Lower leg skin (tissue), 3 donors: ENCODE measurements at regions not wholly inside any gene's neighbourhood (a gene's known extent, or its start where the extent isn't known, plus 50 kb on each side); places are given as distances from the start of the nearest gene placed in this dataset.

Source experiments
- POLR2A ChIP-seq, 2 donors: fragments of 450-650 bp; IDR thresholded peaks; one replicate each; pipeline ENCODE4 v1.6.1; 2016 to 2017; ENCODE audit warnings: antibody characterized with exemption in 2 of 2, mild to moderate bottlenecking in 1 of 2, moderate library complexity in 1 of 2
- TF ChIP-seq, protein P1 (sequence below), 3 donors: fragments of 450-650 bp; IDR thresholded peaks; one replicate each; pipeline ENCODE4 v1.5.1; 2016; ENCODE audit warnings: antibody characterized with exemption in 3 of 3, mild to moderate bottlenecking in 3 of 3, moderate library complexity in 2 of 3

DNA sequence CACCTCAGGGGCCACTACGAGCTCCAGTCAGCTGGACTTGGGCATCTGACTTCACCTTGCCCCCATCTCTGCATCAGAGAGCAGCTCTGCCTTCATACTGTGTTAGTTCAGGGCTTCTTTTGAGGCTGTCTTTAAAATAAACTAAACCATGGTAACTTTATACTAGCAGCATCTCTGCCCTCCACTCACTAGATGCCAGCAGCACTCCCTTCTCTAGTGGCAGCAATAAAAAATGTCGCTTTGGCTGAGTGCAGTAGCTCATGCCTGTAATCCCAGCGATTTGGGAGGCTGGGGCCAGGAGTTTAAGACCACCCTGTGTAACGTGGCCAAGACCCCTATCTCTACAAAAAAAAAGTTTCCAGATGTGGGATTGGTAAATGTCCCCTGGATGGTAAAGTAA is 584.4 kb downstream of the INHBA start:
- TF ChIP-seq, protein P1, sequence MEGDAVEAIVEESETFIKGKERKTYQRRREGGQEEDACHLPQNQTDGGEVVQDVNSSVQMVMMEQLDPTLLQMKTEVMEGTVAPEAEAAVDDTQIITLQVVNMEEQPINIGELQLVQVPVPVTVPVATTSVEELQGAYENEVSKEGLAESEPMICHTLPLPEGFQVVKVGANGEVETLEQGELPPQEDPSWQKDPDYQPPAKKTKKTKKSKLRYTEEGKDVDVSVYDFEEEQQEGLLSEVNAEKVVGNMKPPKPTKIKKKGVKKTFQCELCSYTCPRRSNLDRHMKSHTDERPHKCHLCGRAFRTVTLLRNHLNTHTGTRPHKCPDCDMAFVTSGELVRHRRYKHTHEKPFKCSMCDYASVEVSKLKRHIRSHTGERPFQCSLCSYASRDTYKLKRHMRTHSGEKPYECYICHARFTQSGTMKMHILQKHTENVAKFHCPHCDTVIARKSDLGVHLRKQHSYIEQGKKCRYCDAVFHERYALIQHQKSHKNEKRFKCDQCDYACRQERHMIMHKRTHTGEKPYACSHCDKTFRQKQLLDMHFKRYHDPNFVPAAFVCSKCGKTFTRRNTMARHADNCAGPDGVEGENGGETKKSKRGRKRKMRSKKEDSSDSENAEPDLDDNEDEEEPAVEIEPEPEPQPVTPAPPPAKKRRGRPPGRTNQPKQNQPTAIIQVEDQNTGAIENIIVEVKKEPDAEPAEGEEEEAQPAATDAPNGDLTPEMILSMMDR (IDR thresholded peaks at IDR 0.05): no peak
- no peak for TF ChIP-seq POLR2A (IDR thresholded peaks at IDR 0.05)
